ENCODE measurements at regions not wholly inside any gene's neighbourhood (a gene's known extent, or its start where the extent isn't known, plus 50 kb on each side); places are given as distances from the start of the nearest gene placed in this dataset.
A peak's percentile ranks its signal among the peaks of the same experiment; 100 is the strongest.
"Not testable (repeated sequence)": the region's sequence is repeated elsewhere in the genome, so short reads cannot be mapped to it uniquely, and the experiment has no call there.

DNA sequence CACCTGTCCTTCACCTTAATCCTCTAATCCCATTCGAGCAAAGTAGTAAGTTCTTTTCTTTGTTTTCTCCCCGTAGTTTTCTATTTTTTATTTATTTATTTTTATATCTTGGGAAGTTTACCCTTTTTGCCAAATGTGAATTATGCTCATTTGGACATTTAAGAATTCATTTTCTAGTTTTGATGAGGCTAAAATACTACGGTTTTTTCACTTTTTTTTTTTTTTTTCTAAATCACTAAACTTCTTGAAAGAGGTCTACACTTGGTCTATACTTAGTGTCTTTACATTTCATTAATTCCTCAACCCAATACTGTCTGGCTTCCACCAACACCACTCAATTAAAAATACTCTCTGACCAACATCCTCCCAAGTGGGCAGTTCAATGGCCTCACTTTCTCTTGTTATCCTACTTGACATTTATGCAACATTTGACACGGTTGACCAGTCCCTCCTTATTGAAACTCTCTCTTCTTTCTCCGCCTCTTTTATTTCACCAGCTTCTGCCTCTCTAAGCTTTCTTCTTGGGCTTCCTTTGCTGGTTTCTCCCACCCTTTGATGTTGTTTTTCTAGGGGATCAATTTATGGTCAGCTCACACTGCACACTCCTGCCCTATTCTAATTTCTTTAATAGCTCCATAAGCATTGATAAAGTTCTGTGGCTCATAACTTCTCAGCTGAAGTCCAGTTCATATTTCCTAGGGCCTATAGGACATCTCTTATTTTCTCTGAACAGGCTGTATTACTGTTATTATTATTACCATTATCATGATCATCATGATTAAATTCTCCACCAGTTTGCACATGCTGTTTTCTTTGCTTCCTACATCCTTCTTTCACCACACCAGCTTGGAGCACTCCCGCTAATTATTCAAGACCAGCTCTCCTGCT lies 72.6 kb upstream of the CITED2 start:
- DNase-seq (no peak), ATAC-seq (no peak)
- Histone ChIP-seq H3K4me3 (no peak overlapping the region), H3K4me1 (peaks cover 0 to 25% (median 0%) of the 10 kb centered on the region in 12 donors), H3K27ac (peak overlapping the region in 1 of 12 donors; percentile 44), H3K36me3 (no peaks in the 10 kb centered on the region), H3K9me3 (no peaks in the 10 kb centered on the region), H3K27me3 (no peaks in the 10 kb centered on the region)
- WGBS, 4 donors = 92 to 96% (median 92%) methylated on average over 6 of the region's 6 CpGs
- intact Hi-C loops (cut with DNase I) = no loop called here
- TF ChIP-seq, protein P1, sequence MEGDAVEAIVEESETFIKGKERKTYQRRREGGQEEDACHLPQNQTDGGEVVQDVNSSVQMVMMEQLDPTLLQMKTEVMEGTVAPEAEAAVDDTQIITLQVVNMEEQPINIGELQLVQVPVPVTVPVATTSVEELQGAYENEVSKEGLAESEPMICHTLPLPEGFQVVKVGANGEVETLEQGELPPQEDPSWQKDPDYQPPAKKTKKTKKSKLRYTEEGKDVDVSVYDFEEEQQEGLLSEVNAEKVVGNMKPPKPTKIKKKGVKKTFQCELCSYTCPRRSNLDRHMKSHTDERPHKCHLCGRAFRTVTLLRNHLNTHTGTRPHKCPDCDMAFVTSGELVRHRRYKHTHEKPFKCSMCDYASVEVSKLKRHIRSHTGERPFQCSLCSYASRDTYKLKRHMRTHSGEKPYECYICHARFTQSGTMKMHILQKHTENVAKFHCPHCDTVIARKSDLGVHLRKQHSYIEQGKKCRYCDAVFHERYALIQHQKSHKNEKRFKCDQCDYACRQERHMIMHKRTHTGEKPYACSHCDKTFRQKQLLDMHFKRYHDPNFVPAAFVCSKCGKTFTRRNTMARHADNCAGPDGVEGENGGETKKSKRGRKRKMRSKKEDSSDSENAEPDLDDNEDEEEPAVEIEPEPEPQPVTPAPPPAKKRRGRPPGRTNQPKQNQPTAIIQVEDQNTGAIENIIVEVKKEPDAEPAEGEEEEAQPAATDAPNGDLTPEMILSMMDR (IDR thresholded peaks at IDR 0.05) = no peak
- TF ChIP-seq POLR2A (IDR thresholded peaks at IDR 0.05) = no peak

DNA sequence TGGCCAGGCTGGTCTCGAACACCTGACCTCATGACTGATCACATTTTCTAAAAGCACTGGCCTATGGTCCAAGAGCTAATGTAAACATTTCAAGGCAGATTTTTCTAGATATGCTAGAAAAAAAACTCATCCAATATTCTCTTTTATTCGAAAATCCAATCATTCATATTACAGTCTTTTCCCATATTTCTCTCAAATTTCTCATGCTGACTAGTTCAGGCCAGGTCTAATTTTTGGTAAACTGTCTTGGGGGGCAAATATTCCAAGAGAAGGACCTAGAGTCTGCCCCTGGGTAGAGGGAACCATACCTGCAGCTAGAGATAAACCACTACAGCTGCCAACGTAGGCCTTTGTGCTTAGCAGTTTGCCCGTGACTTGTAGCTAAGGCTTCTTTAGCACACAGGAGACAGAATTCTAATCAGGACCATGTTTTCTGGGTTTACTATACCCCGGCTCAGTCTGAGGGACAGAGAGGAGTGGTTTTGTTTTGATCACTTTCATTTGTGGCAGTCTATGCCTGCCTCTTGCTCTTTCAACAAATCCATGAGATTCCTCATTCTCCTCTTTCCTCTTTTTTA lies 71.8 kb upstream of the CITED2 start:
- no peak for ATAC-seq
- no peak for TF ChIP-seq POLR2A (IDR thresholded peaks at IDR 0.05)
- TF ChIP-seq, protein P1 (IDR thresholded peaks at IDR 0.05) = no peak
- peak overlapping the region in 1 of 12 donors; percentile 44 for H3K27ac ChIP-seq
- H3K9me3 ChIP-seq = no peaks in the 10 kb centered on the region
- H3K4me3 ChIP-seq = no peak overlapping the region
- intact Hi-C loops (cut with DNase I) = no loop called here
- 93 to 95% (median 94%) methylated on average over 5 of the region's 5 CpGs for WGBS, 4 donors
- DNase-seq = no peak
- H3K27me3 ChIP-seq = no peaks in the 10 kb centered on the region
- no peaks in the 10 kb centered on the region for H3K36me3 ChIP-seq
- peaks cover 0 to 28% (median 0%) of the 10 kb centered on the region in 12 donors for H3K4me1 ChIP-seq

DNA sequence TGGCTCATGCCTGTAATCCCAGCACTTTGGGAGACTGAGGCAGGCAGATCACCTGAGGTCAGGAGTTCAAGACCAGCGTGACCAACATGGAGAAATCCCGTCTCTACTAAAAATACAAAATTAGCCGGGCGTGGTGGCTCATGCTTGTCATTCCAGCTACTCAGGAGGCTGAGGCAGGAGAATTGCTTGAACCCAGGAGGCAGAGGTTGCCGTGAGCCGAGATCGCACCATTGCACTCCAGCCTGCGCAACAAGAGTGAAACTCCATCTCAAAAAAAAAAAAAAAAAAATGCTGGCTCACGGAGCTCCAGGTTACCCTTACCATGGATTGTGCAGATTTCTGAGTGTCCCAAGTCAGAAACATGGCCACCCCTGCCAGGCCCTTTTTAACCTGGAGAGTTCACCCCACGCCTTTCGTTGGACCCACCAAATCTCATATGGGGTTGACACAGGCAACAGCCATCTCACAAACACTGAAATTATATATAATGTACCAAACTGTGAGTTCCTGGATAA lies 69.9 kb upstream of the CITED2 start:
- H3K4me3 ChIP-seq; intact Hi-C loops (cut with DNase I); H3K27me3 ChIP-seq; ATAC-seq; DNase-seq; H3K9me3 ChIP-seq; H3K27ac ChIP-seq; H3K36me3 ChIP-seq: not testable (repeated sequence)
- 91 to 99% (median 96%) methylated on average over 11 of the region's 11 CpGs for WGBS, 4 donors
- H3K4me1 ChIP-seq = peaks cover 0 to 24% (median 0%) of the 10 kb centered on the region in 12 donors

DNA sequence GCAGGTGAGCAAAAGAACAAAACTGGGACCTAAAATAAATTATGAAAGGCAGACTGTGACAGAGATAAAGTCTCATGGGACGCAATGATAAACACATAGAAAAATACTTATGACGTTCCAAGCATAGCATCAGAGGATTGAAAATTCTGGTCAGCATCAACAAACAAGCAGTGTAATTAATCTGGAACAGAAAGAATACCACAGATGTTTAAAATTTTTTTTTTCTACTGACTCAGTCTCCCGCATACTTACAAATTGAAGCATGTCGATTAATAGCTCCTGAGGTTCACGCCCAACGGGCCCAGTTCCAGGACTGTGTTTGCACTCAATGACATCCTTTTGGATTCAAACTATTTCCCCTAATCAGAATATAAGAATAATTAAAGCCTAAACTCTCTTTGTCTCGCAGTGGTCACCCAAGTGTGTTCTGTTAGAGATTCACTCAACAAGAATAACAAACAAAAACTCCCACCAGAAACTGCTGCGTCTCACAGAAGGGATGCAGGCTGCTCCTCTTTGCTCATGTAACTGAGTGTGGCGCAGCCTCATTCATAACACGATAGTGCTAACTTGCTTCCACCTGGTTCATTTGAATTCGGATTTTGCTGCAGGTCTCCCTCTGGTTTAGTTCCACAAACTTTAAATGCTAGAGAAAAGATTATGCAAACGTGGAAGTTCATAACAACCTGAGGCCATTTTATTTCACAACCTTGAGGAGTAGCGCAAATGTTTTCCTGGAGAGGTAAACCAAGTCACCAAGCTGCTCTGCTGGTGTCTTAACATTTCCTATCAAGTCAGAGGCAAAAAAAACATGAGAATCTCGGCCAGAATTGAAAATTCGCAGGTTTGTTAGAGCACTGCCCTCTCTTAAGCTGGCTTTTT lies 69.0 kb upstream of the CITED2 start:
- intact Hi-C loops (cut with DNase I) = no loop called here

More for the DNA sequence above, 69.0 kb upstream of the CITED2 start:
- Histone ChIP-seq H3K36me3 (no peaks in the 10 kb centered on the region), H3K9me3 (no peaks in the 10 kb centered on the region), H3K27ac (no peak overlapping the region), H3K27me3 (no peaks in the 10 kb centered on the region), H3K4me1 (peaks cover 0 to 20% (median 0%) of the 10 kb centered on the region in 12 donors), H3K4me3 (no peak overlapping the region)
- 69 to 78% (median 76%) methylated on average over 15 of the region's 15 CpGs for WGBS, 4 donors
- TF ChIP-seq, protein P1 (IDR thresholded peaks at IDR 0.05) = no peak
- no peak for TF ChIP-seq POLR2A (IDR thresholded peaks at IDR 0.05)
- DNase-seq (no peak), ATAC-seq (no peak)

Measured in heart left ventricle (tissue), 16 donors.